ENCODE measurements at regions not wholly inside any gene's neighbourhood (a gene's known extent, or its start where the extent isn't known, plus 50 kb on each side); places are given as distances from the start of the nearest gene placed in this dataset.

DNA sequence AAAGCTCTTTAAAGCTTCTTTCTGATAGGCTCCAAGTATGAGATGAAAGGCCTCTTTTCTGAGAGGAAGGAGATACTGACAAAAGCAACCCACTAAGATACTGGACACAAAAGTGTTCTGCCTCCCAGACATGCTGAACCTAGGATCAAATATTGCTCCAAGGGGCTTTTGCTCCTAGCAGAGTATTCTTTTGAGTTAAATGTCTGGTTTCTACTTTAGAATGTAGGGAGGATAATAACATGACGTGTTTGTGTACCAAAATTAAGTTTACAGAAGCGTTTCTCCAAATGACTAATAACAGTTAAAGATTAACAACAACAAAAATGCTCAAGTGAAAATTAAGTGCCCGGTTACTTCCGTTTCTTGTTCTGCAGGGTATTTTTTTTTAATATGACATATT, 2293.3 kb upstream of the C9orf72 start:
- TF ChIP-seq, protein P1, sequence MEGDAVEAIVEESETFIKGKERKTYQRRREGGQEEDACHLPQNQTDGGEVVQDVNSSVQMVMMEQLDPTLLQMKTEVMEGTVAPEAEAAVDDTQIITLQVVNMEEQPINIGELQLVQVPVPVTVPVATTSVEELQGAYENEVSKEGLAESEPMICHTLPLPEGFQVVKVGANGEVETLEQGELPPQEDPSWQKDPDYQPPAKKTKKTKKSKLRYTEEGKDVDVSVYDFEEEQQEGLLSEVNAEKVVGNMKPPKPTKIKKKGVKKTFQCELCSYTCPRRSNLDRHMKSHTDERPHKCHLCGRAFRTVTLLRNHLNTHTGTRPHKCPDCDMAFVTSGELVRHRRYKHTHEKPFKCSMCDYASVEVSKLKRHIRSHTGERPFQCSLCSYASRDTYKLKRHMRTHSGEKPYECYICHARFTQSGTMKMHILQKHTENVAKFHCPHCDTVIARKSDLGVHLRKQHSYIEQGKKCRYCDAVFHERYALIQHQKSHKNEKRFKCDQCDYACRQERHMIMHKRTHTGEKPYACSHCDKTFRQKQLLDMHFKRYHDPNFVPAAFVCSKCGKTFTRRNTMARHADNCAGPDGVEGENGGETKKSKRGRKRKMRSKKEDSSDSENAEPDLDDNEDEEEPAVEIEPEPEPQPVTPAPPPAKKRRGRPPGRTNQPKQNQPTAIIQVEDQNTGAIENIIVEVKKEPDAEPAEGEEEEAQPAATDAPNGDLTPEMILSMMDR (conservative IDR thresholded peaks at IDR 0.05 in 1 of 2, IDR thresholded peaks at IDR 0.05 in 1 of 2; ENCODE audit: extremely low read depth in 1 of 2, insufficient read depth in 1 of 2, low read depth in 1 of 2, low read length in 2 of 2), result no peak
- TF ChIP-seq EZH2 (IDR thresholded peaks at IDR 0.05; ENCODE audit: borderline replicate concordance, low read length), result no peak

Measured in mammary epithelial cell (primary cell).